HEK293T (cell line): ENCODE measurements at regions not wholly inside any gene's neighbourhood (a gene's known extent, or its start where the extent isn't known, plus 50 kb on each side); places are given as distances from the start of the nearest gene placed in this dataset.

ENCODE experiments used
- ARNT ChIP-seq: fragments of 450-650 bp; IDR thresholded peaks from 2 replicates; pipeline ENCODE4 v1.6.1; 2017; ENCODE audit warnings: mild to moderate bottlenecking
- BHLHE40 ChIP-seq: fragments of 450-650 bp; IDR thresholded peaks from 2 replicates; pipeline ENCODE4 v1.6.1; 2016; ENCODE audit warnings: mild to moderate bottlenecking, moderate library complexity, borderline replicate concordance
- FOXA1 ChIP-seq: fragments of 450-650 bp; IDR thresholded peaks from 2 replicates; pipeline ENCODE4 v1.6.1; 2016; ENCODE audit warnings: mild to moderate bottlenecking
- FOXK2 ChIP-seq: fragments of 450-650 bp; IDR thresholded peaks from 2 replicates; pipeline ENCODE4 v1.6.1; 2016; ENCODE audit warnings: mild to moderate bottlenecking
- FOXM1 ChIP-seq: fragments of 450-650 bp; IDR thresholded peaks from 2 replicates; pipeline ENCODE4 v1.6.1; 2017; ENCODE audit warnings: mild to moderate bottlenecking, borderline replicate concordance
- LEF1 ChIP-seq: fragments of 450-650 bp; IDR thresholded peaks from 2 replicates; pipeline ENCODE4 v1.6.1; 2017; ENCODE audit warnings: mild to moderate bottlenecking, borderline replicate concordance
- SP1 ChIP-seq: fragments of 450-650 bp; IDR thresholded peaks from 2 replicates; pipeline ENCODE4 v1.6.1; 2017
- TF ChIP-seq, protein P1 (sequence below): fragments of 450-650 bp; IDR thresholded peaks from 2 replicates; pipeline ENCODE4 v1.6.1; 2016

DNA sequence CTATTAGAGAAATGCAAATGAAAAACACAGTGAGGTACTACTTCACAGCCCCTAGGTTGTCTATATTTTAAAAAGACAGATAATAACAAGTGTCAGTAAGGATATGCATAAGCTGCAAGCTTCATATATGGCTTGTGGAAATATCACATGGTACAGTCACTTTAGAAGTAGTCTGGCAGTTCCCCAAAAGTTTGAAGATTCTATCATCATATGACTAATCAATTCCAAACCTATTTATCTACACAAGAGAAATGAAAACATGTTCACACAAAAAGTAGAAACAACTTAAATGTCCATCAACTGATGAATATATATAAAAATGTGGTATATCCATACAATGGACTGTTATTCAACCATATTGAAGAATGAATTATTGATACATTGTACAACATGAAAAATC is 185.8 kb upstream of the STK26 start:
- no peak for TF ChIP-seq FOXM1
- no peak for TF ChIP-seq SP1
- TF ChIP-seq, protein P1, sequence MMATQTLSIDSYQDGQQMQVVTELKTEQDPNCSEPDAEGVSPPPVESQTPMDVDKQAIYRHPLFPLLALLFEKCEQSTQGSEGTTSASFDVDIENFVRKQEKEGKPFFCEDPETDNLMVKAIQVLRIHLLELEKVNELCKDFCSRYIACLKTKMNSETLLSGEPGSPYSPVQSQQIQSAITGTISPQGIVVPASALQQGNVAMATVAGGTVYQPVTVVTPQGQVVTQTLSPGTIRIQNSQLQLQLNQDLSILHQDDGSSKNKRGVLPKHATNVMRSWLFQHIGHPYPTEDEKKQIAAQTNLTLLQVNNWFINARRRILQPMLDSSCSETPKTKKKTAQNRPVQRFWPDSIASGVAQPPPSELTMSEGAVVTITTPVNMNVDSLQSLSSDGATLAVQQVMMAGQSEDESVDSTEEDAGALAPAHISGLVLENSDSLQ: no peak
- TF ChIP-seq FOXA1: no peak
- no peak for TF ChIP-seq BHLHE40
- TF ChIP-seq LEF1: no peak
- no peak for TF ChIP-seq ARNT
- TF ChIP-seq FOXK2: no peak
